Panc1 (cell line): ENCODE measurements at regions not wholly inside any gene's neighbourhood (a gene's known extent, or its start where the extent isn't known, plus 50 kb on each side); places are given as distances from the start of the nearest gene placed in this dataset.

Experiments
- CTCF ChIP-seq: fragments of 450-650 bp; IDR thresholded peaks from 2 replicates; pipeline ENCODE4 v1.5.1; 2017; ENCODE audit warnings: mild to moderate bottlenecking
- POLR2AphosphoS5 ChIP-seq: IDR thresholded peaks from 2 replicates; pipeline ENCODE4 v1.6.1; 2012; ENCODE audit warnings: mild to moderate bottlenecking, low read depth, low read length, moderate library complexity
- SIN3A ChIP-seq: IDR thresholded peaks from 2 replicates; pipeline ENCODE4 v1.6.1; 2012; ENCODE audit warnings: low read depth, mild to moderate bottlenecking, low read length, moderate library complexity, borderline replicate concordance; ENCODE audit not compliant: insufficient read depth

- TF ChIP-seq CTCF (no peak), POLR2AphosphoS5 (no peak), SIN3A (no peak)
These were observed 77.4 kb upstream of the CCL2 start for GRCh38 chr17:34177642-34178041.
